GM12874 (cell line): ENCODE measurements at regions not wholly inside any gene's neighbourhood (a gene's known extent, or its start where the extent isn't known, plus 50 kb on each side); places are given as distances from the start of the nearest gene placed in this dataset.

Source experiments
- CTCF ChIP-seq: IDR thresholded peaks from 2 replicates; pipeline ENCODE4 v1.5.1; 2011; ENCODE audit warnings: low read depth, mild to moderate bottlenecking, control low read depth, low read length, moderate library complexity; ENCODE audit not compliant: insufficient read depth

- TF ChIP-seq CTCF = no peak
These were observed 98.1 kb upstream of the TGFBR2 start for GRCh38 chr3:30508339-30508738.

- TF ChIP-seq CTCF = no peak
These were observed 95.8 kb upstream of the TGFBR2 start for GRCh38 chr3:30510596-30510995.

GRCh38 chr3:30511524-30512251 lies 94.7 kb upstream of the TGFBR2 start:
- TF ChIP-seq CTCF = no peak

DNA sequence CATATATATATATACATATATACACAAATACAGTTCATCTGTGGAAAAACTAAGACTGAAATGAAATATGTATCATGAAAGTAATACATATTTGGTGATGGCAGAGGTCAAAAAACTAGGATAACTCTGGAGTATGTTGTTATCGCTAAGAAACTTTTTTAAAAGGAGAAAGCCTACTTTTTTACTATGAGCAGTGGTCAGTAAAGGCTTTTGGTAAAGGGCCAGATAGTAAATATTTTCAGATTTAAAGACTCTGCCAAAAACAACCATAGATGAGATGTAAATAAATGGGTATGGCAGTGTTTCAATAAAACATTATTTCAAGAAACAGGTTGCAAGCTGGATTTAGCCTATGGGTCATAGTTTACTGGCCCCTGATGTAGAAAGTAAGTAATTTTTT lies 93.8 kb upstream of the TGFBR2 start:
- TF ChIP-seq CTCF = no peak

GRCh38 chr3:30513374-30514152 lies 92.8 kb upstream of the TGFBR2 start:
- no peak for TF ChIP-seq CTCF

DNA sequence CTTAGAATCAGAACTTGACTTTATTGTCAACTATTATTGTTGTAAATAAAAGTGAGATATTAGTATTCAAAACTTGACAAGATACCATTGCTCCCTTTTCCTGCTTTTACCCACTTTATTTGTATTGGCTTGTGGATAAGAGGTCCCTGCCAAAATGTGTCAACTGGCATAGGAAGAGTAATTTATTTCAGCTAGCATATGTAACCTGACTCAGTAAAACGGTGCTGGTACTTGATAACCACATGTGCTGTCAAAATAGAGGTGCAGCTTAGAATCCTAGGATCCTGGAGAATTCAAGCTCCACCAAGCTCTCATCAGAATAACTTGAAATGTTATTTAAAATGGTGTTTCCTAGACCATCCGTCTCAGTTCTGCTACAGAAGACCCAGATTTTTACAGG lies 90.2 kb upstream of the TGFBR2 start:
- TF ChIP-seq CTCF = no peak

- no peak for TF ChIP-seq CTCF
These were observed 88.1 kb upstream of the TGFBR2 start for GRCh38 chr3:30518181-30518864.
